OCI-LY7 (cell line): ENCODE measurements at regions not wholly inside any gene's neighbourhood (a gene's known extent, or its start where the extent isn't known, plus 50 kb on each side); places are given as distances from the start of the nearest gene placed in this dataset.

Experiments used
- EZH2phosphoT487 ChIP-seq: fragments of 200-600 bp; sonication (generic); IDR thresholded peaks from 2 replicates; pipeline ENCODE4 v1.6.1; 2018; ENCODE audit warnings: low read depth, borderline replicate concordance, mild to moderate bottlenecking, mixed run types, antibody characterized with exemption, low read length, moderate library complexity, mixed read lengths
- TF ChIP-seq, protein P1 (sequence below): fragments of 200-600 bp; sonication (generic); conservative IDR thresholded peaks from 2 replicates; pipeline ENCODE4 v1.5.1; 2014; ENCODE audit warnings: mild to moderate bottlenecking, antibody characterized with exemption, low read length, moderate library complexity, mixed read lengths

DNA sequence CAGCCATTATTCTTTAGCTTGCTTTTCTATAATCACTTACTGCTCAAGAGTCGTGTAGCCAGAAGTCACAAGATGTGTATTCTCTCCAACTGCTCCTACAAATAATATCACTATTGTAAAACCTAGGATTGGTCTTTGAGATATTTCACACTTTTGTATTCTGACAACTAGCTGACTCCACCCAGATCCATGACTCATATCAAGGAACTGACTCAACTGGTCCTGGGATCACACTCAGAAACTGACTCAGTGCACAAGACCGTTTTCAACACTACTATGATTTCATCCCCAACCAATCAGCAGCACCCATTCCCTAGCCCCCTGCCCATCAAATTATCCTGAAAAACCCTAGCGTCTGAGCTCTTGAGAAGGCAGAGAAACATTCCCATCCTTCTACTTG is 56.5 kb upstream of the ORC5 start:
- TF ChIP-seq, protein P1, sequence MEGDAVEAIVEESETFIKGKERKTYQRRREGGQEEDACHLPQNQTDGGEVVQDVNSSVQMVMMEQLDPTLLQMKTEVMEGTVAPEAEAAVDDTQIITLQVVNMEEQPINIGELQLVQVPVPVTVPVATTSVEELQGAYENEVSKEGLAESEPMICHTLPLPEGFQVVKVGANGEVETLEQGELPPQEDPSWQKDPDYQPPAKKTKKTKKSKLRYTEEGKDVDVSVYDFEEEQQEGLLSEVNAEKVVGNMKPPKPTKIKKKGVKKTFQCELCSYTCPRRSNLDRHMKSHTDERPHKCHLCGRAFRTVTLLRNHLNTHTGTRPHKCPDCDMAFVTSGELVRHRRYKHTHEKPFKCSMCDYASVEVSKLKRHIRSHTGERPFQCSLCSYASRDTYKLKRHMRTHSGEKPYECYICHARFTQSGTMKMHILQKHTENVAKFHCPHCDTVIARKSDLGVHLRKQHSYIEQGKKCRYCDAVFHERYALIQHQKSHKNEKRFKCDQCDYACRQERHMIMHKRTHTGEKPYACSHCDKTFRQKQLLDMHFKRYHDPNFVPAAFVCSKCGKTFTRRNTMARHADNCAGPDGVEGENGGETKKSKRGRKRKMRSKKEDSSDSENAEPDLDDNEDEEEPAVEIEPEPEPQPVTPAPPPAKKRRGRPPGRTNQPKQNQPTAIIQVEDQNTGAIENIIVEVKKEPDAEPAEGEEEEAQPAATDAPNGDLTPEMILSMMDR = no peak
- TF ChIP-seq EZH2phosphoT487 = no peak
